MM.1S (cell line): ENCODE measurements at regions not wholly inside any gene's neighbourhood (a gene's known extent, or its start where the extent isn't known, plus 50 kb on each side); places are given as distances from the start of the nearest gene placed in this dataset.

Source experiments
- DNase-seq: peaks from one replicate; pipeline ENCODE4 v3.0.0-alpha.2; 2015
- H2AFZ ChIP-seq: fragments of 300-600 bp; sonication (generic); 2 replicates; pipeline ENCODE4 v1.6.0; 2016; ENCODE audit warnings: antibody characterized with exemption, low read length
- H3F3A ChIP-seq: fragments of 300-600 bp; sonication (generic); 2 replicates; pipeline ENCODE4 v1.6.1; 2016; ENCODE audit warnings: mild to moderate bottlenecking, antibody characterized with exemption, low read length, moderate library complexity, mixed read lengths; ENCODE audit not compliant: insufficient read depth
- H3K27ac ChIP-seq: fragments of 300-600 bp; sonication (generic); 2 replicates; pipeline ENCODE4 v1.5.1; 2016; ENCODE audit warnings: mild to moderate bottlenecking, low read length
- H3K27me3 ChIP-seq: fragments of 300-600 bp; sonication (generic); replicated peaks from 2 replicates; pipeline ENCODE4 v1.6.0; 2016; ENCODE audit warnings: low read length; ENCODE audit not compliant: insufficient read depth
- H3K36me3 ChIP-seq: fragments of 300-600 bp; sonication (generic); replicated peaks from 2 replicates; pipeline ENCODE4 v1.6.1; 2016; ENCODE audit warnings: mild to moderate bottlenecking, low read length, mixed read lengths; ENCODE audit not compliant: insufficient read depth
- H3K4me1 ChIP-seq: fragments of 300-600 bp; sonication (generic); 2 replicates; pipeline ENCODE4 v1.6.1; 2016; ENCODE audit warnings: low read length, mixed read lengths
- H3K4me2 ChIP-seq: fragments of 300-600 bp; sonication (generic); 2 replicates; pipeline ENCODE4 v1.6.0; 2016; ENCODE audit warnings: low read depth, low read length
- H3K4me3 ChIP-seq: fragments of 300-600 bp; sonication (generic); 2 replicates; pipeline ENCODE4 v1.5.1; 2016; ENCODE audit warnings: low read length, mixed read lengths
- H3K79me2 ChIP-seq: fragments of 300-600 bp; sonication (generic); 2 replicates; pipeline ENCODE4 v1.6.1; 2016; ENCODE audit warnings: mixed run types, low read length, mixed read lengths
- H3K9ac ChIP-seq: fragments of 300-600 bp; sonication (generic); 2 replicates; pipeline ENCODE4 v1.6.1; 2016; ENCODE audit warnings: low read length, mixed read lengths
- H3K9me2 ChIP-seq: fragments of 300-600 bp; sonication (generic); replicated peaks from 2 replicates; pipeline ENCODE4 v1.6.1; 2016; ENCODE audit warnings: mild to moderate bottlenecking, low read length, mixed read lengths; ENCODE audit not compliant: insufficient read depth
- H3K9me3 ChIP-seq: fragments of 300-600 bp; sonication (generic); replicated peaks from 2 replicates; pipeline ENCODE4 v1.6.1; 2016; ENCODE audit warnings: mild to moderate bottlenecking, low read length, mixed read lengths; ENCODE audit not compliant: insufficient read depth
- H4K20me1 ChIP-seq: fragments of 300-600 bp; sonication (generic); 2 replicates; pipeline ENCODE4 v1.6.1; 2016; ENCODE audit warnings: mild to moderate bottlenecking, low read length, moderate library complexity, mixed read lengths; ENCODE audit not compliant: insufficient read depth
- EZH2 ChIP-seq: fragments of 300-600 bp; sonication (generic); optimal IDR thresholded peaks from 2 replicates; pipeline ENCODE3; 2017; ENCODE audit warnings: low read depth, mild to moderate bottlenecking, antibody characterized with exemption, low read length, mixed read lengths
- EZH2phosphoT487 ChIP-seq: fragments of 300-600 bp; sonication (generic); IDR thresholded peaks from 2 replicates; pipeline ENCODE4 v1.6.1; 2018; ENCODE audit warnings: antibody characterized with exemption, low read length
- TF ChIP-seq, protein P1 (sequence below): fragments of 300-600 bp; sonication (generic); IDR thresholded peaks from 2 replicates; pipeline ENCODE4 v1.5.1; 2016; ENCODE audit warnings: antibody characterized with exemption, low read length, mixed read lengths

DNA sequence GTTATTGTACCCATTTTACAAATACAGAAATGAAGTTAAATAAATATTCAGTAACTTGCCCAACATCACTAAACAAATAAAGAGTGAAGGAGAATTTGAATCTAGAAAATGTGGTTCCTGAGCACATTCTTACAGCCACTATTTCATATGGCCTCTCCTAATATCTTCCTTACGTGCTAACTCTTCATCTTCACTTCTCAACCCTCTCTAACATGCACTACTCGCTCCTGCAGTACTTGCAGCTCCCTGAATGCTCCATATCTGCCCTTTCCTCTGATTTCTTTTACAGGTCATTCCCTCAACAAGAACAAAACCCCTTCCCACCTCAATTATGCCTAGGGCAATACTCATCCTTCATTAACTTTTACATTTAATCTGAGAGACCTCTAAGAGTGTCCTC is 711.5 kb downstream of the CETN3 start:
- Histone ChIP-seq H3K4me3 (no peak overlapping the region), H3K27me3 (no peaks in the 10 kb centered on the region), H3K36me3 (no peaks in the 10 kb centered on the region), H2AFZ (no peak overlapping the region), H3K4me2 (no peak overlapping the region), H3K4me1 (no peaks in the 10 kb centered on the region), H3K9ac (no peak overlapping the region), H3K9me3 (no peaks in the 10 kb centered on the region), H3K79me2 (no peaks in the 10 kb centered on the region), H3F3A (no peaks in the 10 kb centered on the region), H4K20me1 (no peaks in the 10 kb centered on the region), H3K27ac (no peak overlapping the region), H3K9me2 (no peaks in the 10 kb centered on the region)
- DNase-seq = no peak
- TF ChIP-seq EZH2phosphoT487 (no peak), EZH2 (no peak)
- TF ChIP-seq, protein P1, sequence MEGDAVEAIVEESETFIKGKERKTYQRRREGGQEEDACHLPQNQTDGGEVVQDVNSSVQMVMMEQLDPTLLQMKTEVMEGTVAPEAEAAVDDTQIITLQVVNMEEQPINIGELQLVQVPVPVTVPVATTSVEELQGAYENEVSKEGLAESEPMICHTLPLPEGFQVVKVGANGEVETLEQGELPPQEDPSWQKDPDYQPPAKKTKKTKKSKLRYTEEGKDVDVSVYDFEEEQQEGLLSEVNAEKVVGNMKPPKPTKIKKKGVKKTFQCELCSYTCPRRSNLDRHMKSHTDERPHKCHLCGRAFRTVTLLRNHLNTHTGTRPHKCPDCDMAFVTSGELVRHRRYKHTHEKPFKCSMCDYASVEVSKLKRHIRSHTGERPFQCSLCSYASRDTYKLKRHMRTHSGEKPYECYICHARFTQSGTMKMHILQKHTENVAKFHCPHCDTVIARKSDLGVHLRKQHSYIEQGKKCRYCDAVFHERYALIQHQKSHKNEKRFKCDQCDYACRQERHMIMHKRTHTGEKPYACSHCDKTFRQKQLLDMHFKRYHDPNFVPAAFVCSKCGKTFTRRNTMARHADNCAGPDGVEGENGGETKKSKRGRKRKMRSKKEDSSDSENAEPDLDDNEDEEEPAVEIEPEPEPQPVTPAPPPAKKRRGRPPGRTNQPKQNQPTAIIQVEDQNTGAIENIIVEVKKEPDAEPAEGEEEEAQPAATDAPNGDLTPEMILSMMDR = no peak

DNA sequence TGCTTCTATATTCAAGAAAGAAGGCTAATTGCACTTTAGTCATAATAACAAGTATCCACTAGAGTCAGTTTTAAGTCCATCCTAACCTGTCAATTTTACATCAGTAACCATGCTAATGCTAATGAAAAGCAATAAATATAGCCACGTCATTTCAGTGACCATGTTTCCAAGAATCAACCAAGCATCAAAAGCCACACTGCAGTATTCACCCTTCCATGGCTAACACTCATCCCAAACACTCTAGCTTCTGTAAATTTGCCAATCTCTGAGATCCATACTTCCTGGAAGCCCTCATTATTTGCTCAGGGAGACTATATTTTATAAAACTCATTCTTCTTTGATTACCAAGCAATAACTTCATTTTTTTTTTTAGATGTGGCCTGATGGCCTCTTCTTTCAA is 712.0 kb downstream of the CETN3 start:
- no peaks in the 10 kb centered on the region for H3K4me1 ChIP-seq
- no peaks in the 10 kb centered on the region for H3K9me3 ChIP-seq
- H3K79me2 ChIP-seq = no peaks in the 10 kb centered on the region
- DNase-seq = no peak
- H3F3A ChIP-seq = no peaks in the 10 kb centered on the region
- TF ChIP-seq EZH2phosphoT487 = no peak
- no peak for TF ChIP-seq EZH2
- TF ChIP-seq, protein P1 = no peak
- H3K4me3 ChIP-seq = no peak overlapping the region
- no peaks in the 10 kb centered on the region for H3K9me2 ChIP-seq
- no peak overlapping the region for H3K4me2 ChIP-seq
- no peaks in the 10 kb centered on the region for H4K20me1 ChIP-seq
- H3K9ac ChIP-seq = no peak overlapping the region
- H3K27ac ChIP-seq = no peak overlapping the region
- H3K27me3 ChIP-seq = no peaks in the 10 kb centered on the region
- no peaks in the 10 kb centered on the region for H3K36me3 ChIP-seq
- H2AFZ ChIP-seq = no peak overlapping the region

DNA sequence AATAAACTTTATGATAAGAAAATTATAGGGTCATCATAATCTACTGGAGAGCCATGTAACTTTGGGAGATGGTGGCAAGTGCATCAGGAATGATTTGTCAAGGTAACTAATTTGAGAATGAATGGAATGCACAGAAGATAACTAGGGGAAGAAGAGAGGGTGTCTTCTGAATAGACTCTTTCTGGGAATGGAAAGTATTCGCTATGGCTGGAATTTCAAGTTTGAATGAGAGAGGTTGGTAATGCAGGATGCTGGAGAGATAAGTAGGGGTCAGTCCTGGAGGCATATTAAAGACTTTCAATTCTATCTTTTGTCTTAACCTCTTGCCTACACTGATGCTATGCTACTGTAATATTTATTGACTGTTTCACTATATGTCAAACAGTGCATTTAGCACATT is 714.2 kb downstream of the CETN3 start:
- Histone ChIP-seq H3K9me3 (no peaks in the 10 kb centered on the region), H3K4me3 (no peak overlapping the region), H3K4me2 (no peak overlapping the region), H3K36me3 (no peaks in the 10 kb centered on the region), H3F3A (no peaks in the 10 kb centered on the region), H3K4me1 (no peaks in the 10 kb centered on the region), H3K79me2 (no peaks in the 10 kb centered on the region), H3K9ac (no peak overlapping the region), H4K20me1 (no peaks in the 10 kb centered on the region), H3K27ac (no peak overlapping the region), H3K27me3 (no peaks in the 10 kb centered on the region), H2AFZ (no peak overlapping the region), H3K9me2 (no peaks in the 10 kb centered on the region)
- DNase-seq = no peak
- TF ChIP-seq EZH2phosphoT487 = no peak
- no peak for TF ChIP-seq EZH2
- TF ChIP-seq, protein P1 = no peak
